Right lobe of liver (tissue), 4 donors: ENCODE measurements at regions not wholly inside any gene's neighbourhood (a gene's known extent, or its start where the extent isn't known, plus 50 kb on each side); places are given as distances from the start of the nearest gene placed in this dataset.

Experiments used
- POLR2A ChIP-seq: fragments of 450-650 bp; IDR thresholded peaks from one replicate; pipeline ENCODE4 v1.6.1; 2017; ENCODE audit warnings: antibody characterized with exemption, mild to moderate bottlenecking
- TF ChIP-seq, protein P1 (sequence below), 4 donors: fragments of 200-600 bp in 3 of 4; fragments of 450-650 bp in 1 of 4; IDR thresholded peaks; one replicate each; pipeline versions ENCODE4 v1.5.1 to v1.8.0; 2016 to 2022; ENCODE audit warnings: antibody characterized with exemption in 4 of 4, mild to moderate bottlenecking in 2 of 4
- donor health status: DM: no; HTN: no; CAD: no.
- donor health status: DM: no; HTN: no; CAD: no.
- donor health status: DM: no; HTN: yes; CAD: no.

DNA sequence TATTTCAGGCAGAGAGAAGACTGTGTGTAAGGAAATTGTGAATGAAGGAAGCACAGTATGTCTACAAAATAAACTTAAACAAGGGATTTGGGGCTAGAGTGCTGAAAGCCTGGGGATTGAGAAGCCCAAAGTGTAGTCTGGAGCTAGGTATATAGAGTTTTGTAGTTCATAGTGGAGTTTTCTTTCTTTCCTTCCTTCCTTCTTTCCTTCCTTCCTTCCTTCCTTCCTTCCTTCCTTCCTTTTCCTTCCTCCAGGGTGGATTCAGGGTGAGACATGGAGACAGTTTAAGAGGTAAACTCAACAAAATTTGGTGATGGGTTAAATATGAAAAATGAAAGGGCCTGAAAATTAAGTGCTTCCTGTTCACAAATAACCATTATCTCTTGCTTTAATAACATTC lies 757.8 kb upstream of the CXADR start:
- TF ChIP-seq, protein P1, sequence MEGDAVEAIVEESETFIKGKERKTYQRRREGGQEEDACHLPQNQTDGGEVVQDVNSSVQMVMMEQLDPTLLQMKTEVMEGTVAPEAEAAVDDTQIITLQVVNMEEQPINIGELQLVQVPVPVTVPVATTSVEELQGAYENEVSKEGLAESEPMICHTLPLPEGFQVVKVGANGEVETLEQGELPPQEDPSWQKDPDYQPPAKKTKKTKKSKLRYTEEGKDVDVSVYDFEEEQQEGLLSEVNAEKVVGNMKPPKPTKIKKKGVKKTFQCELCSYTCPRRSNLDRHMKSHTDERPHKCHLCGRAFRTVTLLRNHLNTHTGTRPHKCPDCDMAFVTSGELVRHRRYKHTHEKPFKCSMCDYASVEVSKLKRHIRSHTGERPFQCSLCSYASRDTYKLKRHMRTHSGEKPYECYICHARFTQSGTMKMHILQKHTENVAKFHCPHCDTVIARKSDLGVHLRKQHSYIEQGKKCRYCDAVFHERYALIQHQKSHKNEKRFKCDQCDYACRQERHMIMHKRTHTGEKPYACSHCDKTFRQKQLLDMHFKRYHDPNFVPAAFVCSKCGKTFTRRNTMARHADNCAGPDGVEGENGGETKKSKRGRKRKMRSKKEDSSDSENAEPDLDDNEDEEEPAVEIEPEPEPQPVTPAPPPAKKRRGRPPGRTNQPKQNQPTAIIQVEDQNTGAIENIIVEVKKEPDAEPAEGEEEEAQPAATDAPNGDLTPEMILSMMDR (IDR thresholded peaks at IDR 0.05): no peak
- no peak for TF ChIP-seq POLR2A
